ENCODE measurements at regions not wholly inside any gene's neighbourhood (a gene's known extent, or its start where the extent isn't known, plus 50 kb on each side); places are given as distances from the start of the nearest gene placed in this dataset.
A peak's percentile ranks its signal among the peaks of the same experiment; 100 is the strongest.

DNA sequence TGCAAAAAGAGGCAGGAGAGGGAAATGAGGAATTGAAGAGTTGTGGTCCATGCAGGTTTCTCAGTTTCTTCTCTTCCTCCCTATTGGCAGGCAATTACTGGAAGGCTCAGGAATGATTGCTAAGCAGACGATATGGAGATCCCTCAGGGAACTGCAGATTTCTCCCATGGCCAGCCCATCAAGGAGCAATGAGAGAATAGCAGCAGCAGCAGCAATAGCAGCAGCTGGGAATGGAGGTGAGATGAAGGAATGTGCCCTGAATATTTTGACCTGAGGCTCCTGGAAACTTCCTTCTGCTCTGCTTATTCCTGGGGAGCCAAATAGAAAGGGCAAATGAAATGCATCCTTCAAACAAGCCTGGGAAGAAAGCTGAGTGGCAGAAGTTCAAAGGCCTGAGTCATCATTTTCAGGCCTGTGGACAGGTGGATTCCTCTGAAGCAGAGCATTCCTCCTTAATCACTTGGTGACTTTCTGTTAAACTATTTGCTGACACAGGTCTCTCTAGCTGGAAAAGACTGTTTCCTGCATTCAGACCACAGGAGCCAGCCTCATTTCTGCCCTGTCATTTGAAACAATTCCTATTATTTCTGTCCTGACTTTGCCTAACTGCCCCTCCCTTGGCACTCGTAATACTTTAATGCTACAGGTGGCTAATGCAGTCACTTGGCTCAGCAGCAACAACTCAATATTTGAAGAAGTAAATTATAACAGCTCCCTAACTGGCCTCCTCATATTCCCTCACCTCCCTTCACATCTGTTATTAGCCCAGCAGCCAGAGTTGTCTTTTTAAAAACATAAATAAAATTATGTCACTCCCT lies 146.9 kb upstream of the GADL1 start:
- Mint-ChIP-seq H3K27me3 (ENCODE audit: insufficient read depth, low read depth, poor library complexity) (peaks cover 5% of the 10 kb centered on the region), H3K36me3 (ENCODE audit: low read depth) (peaks cover 10% of the 10 kb centered on the region; the same call in 2 of the 3 replicates), H3K9me3 (peaks cover 16% of the 10 kb centered on the region; the same call in 2 of the 3 replicates), H3K4me1 (peaks cover 23% of the 10 kb centered on the region), H3K27ac (peak overlapping the region; percentile 95), H3K4me3 (no peak overlapping the region)
- peak overlapping the region; percentile 39; the same call in 1 of the 2 replicates for H3K27ac ChIP-seq (ENCODE audit: low read depth)
- no peak overlapping the region for H3K4me2 ChIP-seq
- H3K4me3 ChIP-seq = no peak overlapping the region
- TF ChIP-seq, protein P1, sequence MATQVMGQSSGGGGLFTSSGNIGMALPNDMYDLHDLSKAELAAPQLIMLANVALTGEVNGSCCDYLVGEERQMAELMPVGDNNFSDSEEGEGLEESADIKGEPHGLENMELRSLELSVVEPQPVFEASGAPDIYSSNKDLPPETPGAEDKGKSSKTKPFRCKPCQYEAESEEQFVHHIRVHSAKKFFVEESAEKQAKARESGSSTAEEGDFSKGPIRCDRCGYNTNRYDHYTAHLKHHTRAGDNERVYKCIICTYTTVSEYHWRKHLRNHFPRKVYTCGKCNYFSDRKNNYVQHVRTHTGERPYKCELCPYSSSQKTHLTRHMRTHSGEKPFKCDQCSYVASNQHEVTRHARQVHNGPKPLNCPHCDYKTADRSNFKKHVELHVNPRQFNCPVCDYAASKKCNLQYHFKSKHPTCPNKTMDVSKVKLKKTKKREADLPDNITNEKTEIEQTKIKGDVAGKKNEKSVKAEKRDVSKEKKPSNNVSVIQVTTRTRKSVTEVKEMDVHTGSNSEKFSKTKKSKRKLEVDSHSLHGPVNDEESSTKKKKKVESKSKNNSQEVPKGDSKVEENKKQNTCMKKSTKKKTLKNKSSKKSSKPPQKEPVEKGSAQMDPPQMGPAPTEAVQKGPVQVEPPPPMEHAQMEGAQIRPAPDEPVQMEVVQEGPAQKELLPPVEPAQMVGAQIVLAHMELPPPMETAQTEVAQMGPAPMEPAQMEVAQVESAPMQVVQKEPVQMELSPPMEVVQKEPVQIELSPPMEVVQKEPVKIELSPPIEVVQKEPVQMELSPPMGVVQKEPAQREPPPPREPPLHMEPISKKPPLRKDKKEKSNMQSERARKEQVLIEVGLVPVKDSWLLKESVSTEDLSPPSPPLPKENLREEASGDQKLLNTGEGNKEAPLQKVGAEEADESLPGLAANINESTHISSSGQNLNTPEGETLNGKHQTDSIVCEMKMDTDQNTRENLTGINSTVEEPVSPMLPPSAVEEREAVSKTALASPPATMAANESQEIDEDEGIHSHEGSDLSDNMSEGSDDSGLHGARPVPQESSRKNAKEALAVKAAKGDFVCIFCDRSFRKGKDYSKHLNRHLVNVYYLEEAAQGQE (IDR thresholded peaks at IDR 0.05; ENCODE audit: unreplicated experiment) = no peak
- TF ChIP-seq, protein P2, sequence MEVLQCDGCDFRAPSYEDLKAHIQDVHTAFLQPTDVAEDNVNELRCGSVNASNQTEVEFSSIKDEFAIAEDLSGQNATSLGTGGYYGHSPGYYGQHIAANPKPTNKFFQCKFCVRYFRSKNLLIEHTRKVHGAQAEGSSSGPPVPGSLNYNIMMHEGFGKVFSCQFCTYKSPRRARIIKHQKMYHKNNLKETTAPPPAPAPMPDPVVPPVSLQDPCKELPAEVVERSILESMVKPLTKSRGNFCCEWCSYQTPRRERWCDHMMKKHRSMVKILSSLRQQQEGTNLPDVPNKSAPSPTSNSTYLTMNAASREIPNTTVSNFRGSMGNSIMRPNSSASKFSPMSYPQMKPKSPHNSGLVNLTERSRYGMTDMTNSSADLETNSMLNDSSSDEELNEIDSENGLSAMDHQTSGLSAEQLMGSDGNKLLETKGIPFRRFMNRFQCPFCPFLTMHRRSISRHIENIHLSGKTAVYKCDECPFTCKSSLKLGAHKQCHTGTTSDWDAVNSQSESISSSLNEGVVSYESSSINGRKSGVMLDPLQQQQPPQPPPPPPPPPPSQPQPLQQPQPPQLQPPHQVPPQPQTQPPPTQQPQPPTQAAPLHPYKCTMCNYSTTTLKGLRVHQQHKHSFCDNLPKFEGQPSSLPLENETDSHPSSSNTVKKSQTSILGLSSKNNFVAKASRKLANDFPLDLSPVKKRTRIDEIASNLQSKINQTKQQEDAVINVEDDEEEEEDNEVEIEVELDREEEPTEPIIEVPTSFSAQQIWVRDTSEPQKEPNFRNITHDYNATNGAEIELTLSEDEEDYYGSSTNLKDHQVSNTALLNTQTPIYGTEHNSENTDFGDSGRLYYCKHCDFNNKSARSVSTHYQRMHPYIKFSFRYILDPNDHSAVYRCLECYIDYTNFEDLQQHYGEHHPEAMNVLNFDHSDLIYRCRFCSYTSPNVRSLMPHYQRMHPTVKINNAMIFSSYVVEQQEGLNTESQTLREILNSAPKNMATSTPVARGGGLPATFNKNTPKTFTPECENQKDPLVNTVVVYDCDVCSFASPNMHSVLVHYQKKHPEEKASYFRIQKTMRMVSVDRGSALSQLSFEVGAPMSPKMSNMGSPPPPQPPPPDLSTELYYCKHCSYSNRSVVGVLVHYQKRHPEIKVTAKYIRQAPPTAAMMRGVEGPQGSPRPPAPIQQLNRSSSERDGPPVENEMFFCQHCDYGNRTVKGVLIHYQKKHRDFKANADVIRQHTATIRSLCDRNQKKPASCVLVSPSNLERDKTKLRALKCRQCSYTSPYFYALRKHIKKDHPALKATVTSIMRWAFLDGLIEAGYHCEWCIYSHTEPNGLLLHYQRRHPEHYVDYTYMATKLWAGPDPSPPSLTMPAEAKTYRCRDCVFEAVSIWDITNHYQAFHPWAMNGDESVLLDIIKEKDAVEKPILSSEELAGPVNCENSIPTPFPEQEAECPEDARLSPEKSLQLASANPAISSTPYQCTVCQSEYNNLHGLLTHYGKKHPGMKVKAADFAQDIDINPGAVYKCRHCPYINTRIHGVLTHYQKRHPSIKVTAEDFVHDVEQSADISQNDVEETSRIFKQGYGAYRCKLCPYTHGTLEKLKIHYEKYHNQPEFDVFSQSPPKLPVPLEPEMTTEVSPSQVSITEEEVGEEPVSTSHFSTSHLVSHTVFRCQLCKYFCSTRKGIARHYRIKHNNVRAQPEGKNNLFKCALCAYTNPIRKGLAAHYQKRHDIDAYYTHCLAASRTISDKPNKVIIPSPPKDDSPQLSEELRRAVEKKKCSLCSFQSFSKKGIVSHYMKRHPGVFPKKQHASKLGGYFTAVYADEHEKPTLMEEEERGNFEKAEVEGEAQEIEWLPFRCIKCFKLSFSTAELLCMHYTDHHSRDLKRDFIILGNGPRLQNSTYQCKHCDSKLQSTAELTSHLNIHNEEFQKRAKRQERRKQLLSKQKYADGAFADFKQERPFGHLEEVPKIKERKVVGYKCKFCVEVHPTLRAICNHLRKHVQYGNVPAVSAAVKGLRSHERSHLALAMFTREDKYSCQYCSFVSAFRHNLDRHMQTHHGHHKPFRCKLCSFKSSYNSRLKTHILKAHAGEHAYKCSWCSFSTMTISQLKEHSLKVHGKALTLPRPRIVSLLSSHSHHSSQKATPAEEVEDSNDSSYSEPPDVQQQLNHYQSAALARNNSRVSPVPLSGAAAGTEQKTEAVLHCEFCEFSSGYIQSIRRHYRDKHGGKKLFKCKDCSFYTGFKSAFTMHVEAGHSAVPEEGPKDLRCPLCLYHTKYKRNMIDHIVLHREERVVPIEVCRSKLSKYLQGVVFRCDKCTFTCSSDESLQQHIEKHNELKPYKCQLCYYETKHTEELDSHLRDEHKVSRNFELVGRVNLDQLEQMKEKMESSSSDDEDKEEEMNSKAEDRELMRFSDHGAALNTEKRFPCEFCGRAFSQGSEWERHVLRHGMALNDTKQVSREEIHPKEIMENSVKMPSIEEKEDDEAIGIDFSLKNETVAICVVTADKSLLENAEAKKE (CRISPR knock-in tag; IDR thresholded peaks at IDR 0.05) = 0 out of 2 replicates have a peak, but pooled peaks have one; percentile 17
- H3K27me3 ChIP-seq (ENCODE audit: insufficient read depth) = no peaks in the 10 kb centered on the region
- H4K20me1 ChIP-seq (replicated peaks; ENCODE audit: insufficient read depth) = no peaks in the 10 kb centered on the region
- ATAC-seq (peak; percentile 75), DNase-seq (ENCODE audit: low spot score) (peak; percentile 76)
- no peaks in the 10 kb centered on the region for H3F3A ChIP-seq (replicated peaks; ENCODE audit: low read depth)
- no peak overlapping the region for H2AFZ ChIP-seq
- H3K4me1 ChIP-seq (ENCODE audit: insufficient read depth) = 0 out of 2 replicates have a peak, but pooled peaks cover 3% of the 10 kb centered on the region
- H3K36me3 ChIP-seq (ENCODE audit: insufficient read depth) = no peaks in the 10 kb centered on the region
- peaks cover 9% of the 10 kb centered on the region; the same call in 1 of the 2 replicates for H3K9me2 ChIP-seq (ENCODE audit: insufficient read depth)
- no peaks in the 10 kb centered on the region for H3K79me2 ChIP-seq (replicated peaks; ENCODE audit: insufficient read depth)
